Upper lobe of right lung (tissue), 1 donor: ENCODE measurements at regions not wholly inside any gene's neighbourhood (a gene's known extent, or its start where the extent isn't known, plus 50 kb on each side); places are given as distances from the start of the nearest gene placed in this dataset.

Experiments
- ATAC-seq: fragments of 200-7000 bp; cut with Tn5 transposase; one replicate; pipeline ENCODE4 v1.9.1; 2020; ENCODE audit warnings: mild to moderate bottlenecking, moderate library complexity
- DNase-seq: peaks from one replicate; pipeline ENCODE4 v3.0.0-alpha.2; 2020
- H3K27ac ChIP-seq: fragments of 200-600 bp; one replicate; pipeline ENCODE4 v1.8.0; 2022
- H3K27me3 ChIP-seq: fragments of 200-600 bp; one replicate; pipeline ENCODE4 v1.8.0; 2022; ENCODE audit warnings: mild to moderate bottlenecking
- H3K36me3 ChIP-seq: fragments of 200-600 bp; one replicate; pipeline ENCODE4 v1.8.0; 2022
- H3K4me1 ChIP-seq: fragments of 200-600 bp; one replicate; pipeline ENCODE4 v1.8.0; 2022
- H3K4me3 ChIP-seq: fragments of 200-600 bp; one replicate; pipeline ENCODE4 v1.8.0; 2022; ENCODE audit warnings: mild to moderate bottlenecking
- H3K9me3 ChIP-seq: fragments of 200-600 bp; one replicate; pipeline ENCODE4 v1.8.0; 2022
- intact Hi-C: fragments of 100-400 bp; cut with DNase I; formaldehyde crosslinking; loops from one replicate; pipeline ENCODE4 v1.11.0; 2022
- TF ChIP-seq, protein P1 (sequence below): fragments of 200-600 bp; IDR thresholded peaks from one replicate; pipeline ENCODE4 v1.8.0; 2022; ENCODE audit warnings: antibody characterized with exemption
- donor health status: DM: no; HTN: yes; CAD: no; lungs with severe emphysema.

DNA sequence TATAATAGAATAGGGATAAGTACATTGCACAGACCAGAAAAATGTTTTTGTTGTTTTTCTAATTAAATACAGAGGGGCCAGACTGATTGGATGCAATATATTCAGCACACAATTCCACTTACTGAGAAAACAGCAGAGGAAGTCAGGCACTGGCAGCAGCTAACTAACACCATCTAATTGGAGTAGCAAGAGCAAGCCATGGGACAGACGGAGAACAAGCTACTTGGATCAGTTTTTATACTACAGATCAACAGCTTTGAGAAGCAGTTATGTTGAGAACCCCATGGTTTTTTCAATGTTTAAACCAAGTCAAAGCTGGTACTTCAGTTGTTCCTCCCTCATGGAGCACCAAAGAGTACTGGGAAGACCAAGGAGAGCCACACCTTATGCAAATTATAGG lies 1249.4 kb downstream of the LRFN5 start:
- no peak for DNase-seq
- Histone ChIP-seq H3K36me3 (no peaks in the 10 kb centered on the region), H3K4me1 (no peaks in the 10 kb centered on the region), H3K27me3 (no peaks in the 10 kb centered on the region), H3K4me3 (no peak overlapping the region), H3K9me3 (no peaks in the 10 kb centered on the region), H3K27ac (no peak overlapping the region)
- no peak for ATAC-seq
- intact Hi-C loops: no loop called here
- TF ChIP-seq, protein P1, sequence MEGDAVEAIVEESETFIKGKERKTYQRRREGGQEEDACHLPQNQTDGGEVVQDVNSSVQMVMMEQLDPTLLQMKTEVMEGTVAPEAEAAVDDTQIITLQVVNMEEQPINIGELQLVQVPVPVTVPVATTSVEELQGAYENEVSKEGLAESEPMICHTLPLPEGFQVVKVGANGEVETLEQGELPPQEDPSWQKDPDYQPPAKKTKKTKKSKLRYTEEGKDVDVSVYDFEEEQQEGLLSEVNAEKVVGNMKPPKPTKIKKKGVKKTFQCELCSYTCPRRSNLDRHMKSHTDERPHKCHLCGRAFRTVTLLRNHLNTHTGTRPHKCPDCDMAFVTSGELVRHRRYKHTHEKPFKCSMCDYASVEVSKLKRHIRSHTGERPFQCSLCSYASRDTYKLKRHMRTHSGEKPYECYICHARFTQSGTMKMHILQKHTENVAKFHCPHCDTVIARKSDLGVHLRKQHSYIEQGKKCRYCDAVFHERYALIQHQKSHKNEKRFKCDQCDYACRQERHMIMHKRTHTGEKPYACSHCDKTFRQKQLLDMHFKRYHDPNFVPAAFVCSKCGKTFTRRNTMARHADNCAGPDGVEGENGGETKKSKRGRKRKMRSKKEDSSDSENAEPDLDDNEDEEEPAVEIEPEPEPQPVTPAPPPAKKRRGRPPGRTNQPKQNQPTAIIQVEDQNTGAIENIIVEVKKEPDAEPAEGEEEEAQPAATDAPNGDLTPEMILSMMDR: no peak

- H3K36me3 ChIP-seq: no peaks in the 10 kb centered on the region
- H3K27me3 ChIP-seq: no peaks in the 10 kb centered on the region
- H3K27ac ChIP-seq: no peak overlapping the region
- intact Hi-C loops: no loop called here
- H3K4me3 ChIP-seq: no peak overlapping the region
- H3K9me3 ChIP-seq: no peaks in the 10 kb centered on the region
- TF ChIP-seq, protein P1: no peak
- no peaks in the 10 kb centered on the region for H3K4me1 ChIP-seq
- DNase-seq (no peak), ATAC-seq (no peak)
Measured at GRCh38 chr14:42855085-42855484, 1248.4 kb downstream of the LRFN5 start.

DNA sequence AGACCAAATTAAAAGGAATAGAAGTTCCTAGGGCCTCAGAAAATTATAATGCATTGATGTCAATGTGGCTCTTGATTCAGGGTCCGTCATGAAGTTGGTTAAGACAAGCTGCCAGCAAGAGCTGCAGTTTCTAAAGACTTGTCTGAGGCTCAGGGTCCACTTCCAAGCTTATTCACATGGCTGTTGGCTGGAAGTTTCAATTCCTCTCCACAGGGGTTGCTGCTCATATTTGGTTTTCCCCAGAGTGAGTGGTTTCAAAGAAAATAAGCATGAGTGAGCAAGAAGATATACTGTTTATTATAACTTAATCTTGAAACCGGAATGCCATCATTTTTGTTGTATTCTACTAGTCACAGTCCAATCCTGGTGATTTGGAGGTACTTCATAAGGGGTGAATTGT lies 1247.4 kb downstream of the LRFN5 start:
- H3K27ac ChIP-seq: no peak overlapping the region
- no peak for DNase-seq
- no peak overlapping the region for H3K4me3 ChIP-seq
- TF ChIP-seq, protein P1: no peak
- intact Hi-C loops: no loop called here
- H3K27me3 ChIP-seq: no peaks in the 10 kb centered on the region
- H3K9me3 ChIP-seq: no peaks in the 10 kb centered on the region
- ATAC-seq: no peak
- no peaks in the 10 kb centered on the region for H3K36me3 ChIP-seq
- H3K4me1 ChIP-seq: no peaks in the 10 kb centered on the region

DNA sequence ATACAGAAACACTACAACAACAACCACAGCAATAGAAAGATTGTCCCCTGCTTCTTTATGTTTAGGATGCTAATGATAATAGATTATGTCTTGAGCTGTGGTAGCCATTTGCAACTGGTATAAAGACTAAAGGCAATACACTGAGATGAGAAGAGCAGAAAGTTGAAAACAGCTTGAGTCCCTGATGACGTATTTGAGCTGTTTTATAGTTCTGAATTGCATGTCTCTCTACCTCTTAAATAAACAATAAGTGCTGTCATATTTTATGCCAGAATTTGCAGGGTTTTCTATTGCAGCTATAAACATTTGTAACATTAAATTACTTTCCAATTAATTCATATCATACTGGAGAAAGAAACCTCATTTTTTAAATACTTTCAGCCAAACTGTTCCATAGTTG lies 1242.0 kb downstream of the LRFN5 start:
- DNase-seq (no peak), ATAC-seq (no peak)
- H3K4me1 ChIP-seq: no peaks in the 10 kb centered on the region
- no peak overlapping the region for H3K27ac ChIP-seq
- H3K4me3 ChIP-seq: no peak overlapping the region
- intact Hi-C loops: no loop called here
- H3K36me3 ChIP-seq: no peaks in the 10 kb centered on the region
- no peaks in the 10 kb centered on the region for H3K27me3 ChIP-seq
- no peaks in the 10 kb centered on the region for H3K9me3 ChIP-seq
- TF ChIP-seq, protein P1: no peak

- Histone ChIP-seq H3K9me3 (no peaks in the 10 kb centered on the region), H3K27me3 (no peaks in the 10 kb centered on the region), H3K36me3 (no peaks in the 10 kb centered on the region), H3K4me1 (no peaks in the 10 kb centered on the region), H3K27ac (no peak overlapping the region), H3K4me3 (no peak overlapping the region)
- DNase-seq (no peak), ATAC-seq (no peak)
- TF ChIP-seq, protein P1: no peak
- intact Hi-C loops: no loop called here
Measured at GRCh38 chr14:42814817-42815216, 1208.1 kb downstream of the LRFN5 start.

DNA sequence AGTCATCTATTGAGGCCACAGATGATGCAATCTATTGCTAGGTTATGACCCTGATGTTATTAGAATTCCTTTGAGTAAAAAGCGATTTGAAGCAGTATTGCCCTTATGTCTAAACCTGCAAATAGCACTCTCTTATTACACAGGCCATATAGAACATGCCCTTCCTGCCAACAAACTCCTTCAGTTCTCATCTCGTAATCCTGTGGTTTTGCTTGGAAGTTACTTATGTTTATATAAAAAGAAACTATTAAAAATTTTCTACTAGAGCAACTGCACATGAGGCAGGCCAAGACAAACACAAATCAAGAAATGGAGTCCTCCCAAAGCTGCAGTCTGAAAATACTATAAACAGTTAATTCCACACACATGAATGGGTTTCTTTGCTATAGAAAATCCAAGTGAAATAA lies 1200.2 kb downstream of the LRFN5 start:
- Histone ChIP-seq H3K36me3 (no peaks in the 10 kb centered on the region), H3K27ac (no peak overlapping the region), H3K4me1 (no peaks in the 10 kb centered on the region), H3K9me3 (no peaks in the 10 kb centered on the region), H3K27me3 (no peaks in the 10 kb centered on the region), H3K4me3 (no peak overlapping the region)
- no peak for DNase-seq
- intact Hi-C loops: no loop called here
- no peak for ATAC-seq
- TF ChIP-seq, protein P1: no peak
